Erythroblast (primary cell): ENCODE measurements at regions not wholly inside any gene's neighbourhood (a gene's known extent, or its start where the extent isn't known, plus 50 kb on each side); places are given as distances from the start of the nearest gene placed in this dataset.

Experiments
- GATA1 ChIP-seq: IDR thresholded peaks from 2 replicates; pipeline ENCODE4 v1.6.1; 2011; ENCODE audit warnings: low read depth, mild to moderate bottlenecking, control low read depth, low read length, moderate library complexity
- POLR2A ChIP-seq: IDR thresholded peaks from 2 replicates; pipeline ENCODE4 v1.6.1; 2011; ENCODE audit warnings: mild to moderate bottlenecking, low read length

DNA sequence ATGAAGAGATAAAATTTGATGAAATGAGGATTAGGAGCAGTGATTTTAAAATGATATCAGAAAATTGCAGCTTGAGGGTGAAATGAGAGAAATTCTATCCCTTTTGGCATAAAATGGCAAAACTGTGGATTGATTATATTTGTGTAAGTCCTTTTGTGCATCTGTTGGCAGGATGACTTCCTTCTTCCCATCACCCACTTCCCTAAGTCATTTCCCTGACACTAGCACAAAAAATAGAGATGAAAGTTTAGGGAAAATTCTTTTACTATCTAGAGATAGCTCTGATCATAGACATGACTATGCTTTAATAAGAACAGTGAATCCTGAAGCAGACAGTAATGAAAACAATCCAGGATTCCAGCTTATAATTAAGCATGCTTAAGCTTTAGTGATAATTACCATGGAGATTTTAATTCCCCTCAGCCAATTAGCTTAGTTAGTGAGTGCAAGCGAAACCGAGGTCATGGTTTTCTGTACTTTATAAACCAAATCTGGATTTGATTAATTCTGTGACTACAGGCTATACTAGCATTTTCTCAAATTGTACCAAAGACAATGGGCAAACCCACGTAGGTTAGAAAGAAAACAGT is 163.6 kb upstream of the TARS1 start:
- TF ChIP-seq POLR2A = no peak
- no peak for TF ChIP-seq GATA1
